VCaP (cell line): ENCODE measurements at regions not wholly inside any gene's neighbourhood (a gene's known extent, or its start where the extent isn't known, plus 50 kb on each side); places are given as distances from the start of the nearest gene placed in this dataset.
A peak's percentile ranks its signal among the peaks of the same experiment; 100 is the strongest.

Experiments
- H3K27ac ChIP-seq: fragments of 450-650 bp; 2 replicates; pipeline ENCODE4 v1.5.1; 2017
- TF ChIP-seq, protein P1 (sequence below): fragments of 450-650 bp; conservative IDR thresholded peaks from 2 replicates; pipeline ENCODE4 v1.5.1; 2017; ENCODE audit warnings: mild to moderate bottlenecking, moderate library complexity

DNA sequence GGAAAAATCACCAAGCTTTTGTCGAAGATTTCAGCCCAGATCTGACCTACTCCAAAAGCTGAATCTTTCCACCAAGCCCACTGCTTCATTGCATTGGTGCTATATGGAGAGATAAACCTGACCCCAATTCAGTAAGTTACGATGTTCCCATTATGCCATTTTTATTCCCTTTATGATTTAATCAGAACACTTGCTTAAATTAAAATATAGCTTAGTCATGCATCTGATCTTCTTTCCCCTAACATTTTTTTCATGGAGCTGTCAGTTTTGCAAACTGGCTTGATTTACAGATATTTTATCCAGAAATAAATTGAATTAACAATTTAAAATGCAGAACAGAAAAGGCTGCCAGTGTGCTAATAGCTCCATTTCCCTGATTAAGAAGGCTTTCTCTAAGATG lies 503.5 kb upstream of the C1orf87 start:
- TF ChIP-seq, protein P1, sequence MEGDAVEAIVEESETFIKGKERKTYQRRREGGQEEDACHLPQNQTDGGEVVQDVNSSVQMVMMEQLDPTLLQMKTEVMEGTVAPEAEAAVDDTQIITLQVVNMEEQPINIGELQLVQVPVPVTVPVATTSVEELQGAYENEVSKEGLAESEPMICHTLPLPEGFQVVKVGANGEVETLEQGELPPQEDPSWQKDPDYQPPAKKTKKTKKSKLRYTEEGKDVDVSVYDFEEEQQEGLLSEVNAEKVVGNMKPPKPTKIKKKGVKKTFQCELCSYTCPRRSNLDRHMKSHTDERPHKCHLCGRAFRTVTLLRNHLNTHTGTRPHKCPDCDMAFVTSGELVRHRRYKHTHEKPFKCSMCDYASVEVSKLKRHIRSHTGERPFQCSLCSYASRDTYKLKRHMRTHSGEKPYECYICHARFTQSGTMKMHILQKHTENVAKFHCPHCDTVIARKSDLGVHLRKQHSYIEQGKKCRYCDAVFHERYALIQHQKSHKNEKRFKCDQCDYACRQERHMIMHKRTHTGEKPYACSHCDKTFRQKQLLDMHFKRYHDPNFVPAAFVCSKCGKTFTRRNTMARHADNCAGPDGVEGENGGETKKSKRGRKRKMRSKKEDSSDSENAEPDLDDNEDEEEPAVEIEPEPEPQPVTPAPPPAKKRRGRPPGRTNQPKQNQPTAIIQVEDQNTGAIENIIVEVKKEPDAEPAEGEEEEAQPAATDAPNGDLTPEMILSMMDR = no peak
- no peak overlapping the region for H3K27ac ChIP-seq

DNA sequence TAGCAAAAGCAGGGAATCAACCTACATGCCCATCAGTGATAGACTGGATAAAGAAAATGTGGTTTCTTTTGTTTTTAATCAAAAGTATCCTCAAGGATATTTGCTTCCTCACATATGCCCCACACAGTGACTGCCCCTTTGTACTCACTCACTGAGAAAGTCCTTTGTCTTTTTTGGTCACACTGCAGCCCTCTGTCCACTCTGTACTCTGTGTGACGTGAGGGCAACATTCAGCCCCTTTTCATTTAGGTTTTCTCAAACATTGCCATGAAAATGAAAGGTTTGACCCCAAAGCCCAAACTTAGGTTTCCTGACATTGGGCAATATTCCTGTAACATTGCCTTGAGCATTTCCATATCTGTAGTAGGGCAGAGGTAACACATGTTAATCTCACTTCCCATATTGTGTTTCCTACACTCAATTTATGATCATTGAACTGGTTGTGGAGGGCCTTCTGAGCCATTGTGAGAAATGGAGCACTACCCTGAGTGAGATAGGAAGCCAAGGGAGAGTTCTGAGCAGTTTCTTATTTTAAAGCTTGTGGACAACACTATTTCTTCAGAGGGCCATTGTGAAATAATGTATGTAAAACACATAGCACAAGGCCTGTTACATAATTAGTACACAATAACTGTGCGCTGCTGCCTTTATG lies 501.9 kb upstream of the C1orf87 start:
- TF ChIP-seq, protein P1 = no peak
- H3K27ac ChIP-seq = no peak overlapping the region

DNA sequence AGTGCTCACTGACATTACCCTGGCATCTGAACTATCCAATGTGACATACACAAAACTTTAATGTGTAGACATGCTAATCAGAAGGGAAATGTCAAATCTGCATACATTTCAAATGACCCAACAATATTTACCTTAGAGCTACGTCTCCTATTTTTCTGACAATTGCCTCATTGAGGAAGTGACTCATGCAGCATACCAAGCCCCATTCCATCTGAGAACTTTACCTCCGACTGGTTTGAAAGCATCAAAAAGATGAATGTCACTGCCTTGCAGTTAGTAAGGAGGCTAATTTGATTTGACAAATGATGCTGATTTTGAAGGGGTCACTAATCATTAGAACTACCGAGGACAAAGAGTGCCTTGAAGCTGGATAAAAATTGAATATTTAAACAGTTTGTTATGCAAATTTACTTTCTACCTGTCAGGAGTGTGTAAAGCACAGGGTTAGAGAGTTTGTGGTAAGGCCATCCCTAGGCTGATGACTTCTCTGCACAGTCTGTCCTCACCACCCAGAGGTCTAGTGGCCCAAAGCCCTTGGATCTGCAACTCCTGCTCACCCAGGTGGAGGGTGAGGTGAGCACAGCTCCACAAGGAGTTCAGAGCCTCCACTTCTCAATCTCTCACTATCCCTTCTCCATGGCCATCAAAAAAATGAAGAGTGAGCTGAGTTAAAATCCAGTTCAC lies 500.3 kb upstream of the C1orf87 start:
- TF ChIP-seq, protein P1 = no peak
- peak overlapping the region; percentile 77 for H3K27ac ChIP-seq

DNA sequence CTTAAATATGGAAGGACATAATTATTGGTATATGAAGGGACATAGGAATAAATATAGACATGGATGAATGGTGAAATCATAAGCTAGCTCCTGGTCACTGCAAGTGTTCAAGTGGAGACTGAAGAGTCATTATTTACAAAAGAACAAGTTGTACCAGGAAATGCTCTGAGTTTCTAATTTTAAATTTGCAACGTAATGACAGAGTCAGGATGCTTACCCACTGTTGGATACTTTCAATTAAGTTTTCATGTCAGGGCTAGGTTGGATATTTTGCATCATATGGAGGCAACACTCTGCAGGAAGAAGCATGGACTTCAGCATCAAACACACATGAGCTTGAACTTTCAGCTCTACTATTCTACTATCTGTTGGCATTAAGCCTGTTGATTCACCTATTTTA lies 499.6 kb upstream of the C1orf87 start:
- TF ChIP-seq, protein P1 = no peak
- peak overlapping the region; percentile 77 for H3K27ac ChIP-seq

DNA sequence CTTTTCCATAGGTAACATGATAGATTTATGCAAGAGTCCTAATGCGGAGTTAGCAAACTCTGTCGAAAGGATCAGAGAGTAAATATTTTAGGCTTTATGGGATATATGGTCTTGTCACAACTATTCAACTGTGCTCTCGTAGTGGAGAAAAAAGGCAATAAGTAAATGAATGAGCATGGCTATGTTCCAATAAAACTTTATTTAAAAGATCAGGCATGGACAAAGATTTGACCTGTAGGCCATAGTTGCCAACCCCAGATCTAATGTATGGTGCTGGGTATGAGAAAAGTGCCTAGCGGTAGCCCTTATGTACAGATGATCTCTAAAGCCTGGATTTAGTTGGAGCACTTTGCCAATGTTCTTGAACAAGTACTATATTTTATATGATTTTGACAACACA lies 498.8 kb upstream of the C1orf87 start:
- peak overlapping the region; percentile 77 for H3K27ac ChIP-seq
- TF ChIP-seq, protein P1 = no peak

DNA sequence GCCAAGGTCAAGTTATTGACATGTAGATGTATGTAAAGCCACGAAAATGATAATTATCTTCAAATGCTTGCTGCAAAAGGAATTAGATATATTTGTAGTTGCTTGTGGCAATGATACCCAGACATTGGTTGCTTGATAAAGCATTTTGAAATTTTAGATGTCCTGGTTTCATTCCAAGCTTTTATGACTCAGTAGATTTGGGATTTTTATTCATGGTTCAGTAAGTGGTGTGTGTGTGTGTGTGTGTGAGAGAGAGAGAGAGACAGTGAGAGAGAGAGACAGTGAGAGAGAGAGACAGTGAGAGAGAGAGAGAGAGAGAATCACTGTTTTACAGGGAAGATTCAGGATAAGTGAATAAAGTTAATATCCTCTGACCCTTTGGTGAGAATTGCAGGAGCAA lies 498.2 kb upstream of the C1orf87 start:
- peak overlapping the region; percentile 77 for H3K27ac ChIP-seq
- TF ChIP-seq, protein P1 = no peak

DNA sequence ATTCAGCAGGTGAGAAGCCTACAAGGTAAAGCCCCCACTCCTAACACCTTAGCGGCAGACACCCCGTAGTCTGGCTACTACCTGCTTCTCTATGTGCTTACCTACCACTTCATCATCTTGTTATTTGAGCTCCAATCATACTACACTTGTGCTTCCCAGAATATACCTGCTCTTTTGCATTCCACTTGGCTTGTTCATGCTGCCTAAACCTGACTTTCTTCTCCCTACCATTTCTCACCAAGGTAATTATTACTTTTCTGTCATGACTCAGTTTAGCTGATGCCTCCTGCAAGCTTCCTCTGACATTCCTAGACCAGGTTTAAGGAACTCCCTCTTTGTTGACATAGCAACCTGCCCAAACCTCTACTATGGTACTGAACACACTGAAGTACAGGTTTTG lies 495.6 kb upstream of the C1orf87 start:
- TF ChIP-seq, protein P1 = no peak
- H3K27ac ChIP-seq = no peak overlapping the region
